ENCODE measurements at regions not wholly inside any gene's neighbourhood (a gene's known extent, or its start where the extent isn't known, plus 50 kb on each side); places are given as distances from the start of the nearest gene placed in this dataset.
"Not testable (repeated sequence)": the region's sequence is repeated elsewhere in the genome, so short reads cannot be mapped to it uniquely, and the experiment has no call there.

- no peak for DNase-seq
- no peak for TF ChIP-seq POLR2A (IDR thresholded peaks at IDR 0.05; ENCODE audit: low read length)
- TF ChIP-seq GATA1 (IDR thresholded peaks at IDR 0.05; ENCODE audit: low read depth, low read length): no peak
These were observed 320.2 kb downstream of the FAM170A start for GRCh38 chr5:119949426-119949999.

- no peak for DNase-seq
- TF ChIP-seq POLR2A (IDR thresholded peaks at IDR 0.05; ENCODE audit: low read length): no peak
- TF ChIP-seq GATA1 (IDR thresholded peaks at IDR 0.05; ENCODE audit: low read depth, low read length): no peak
These were observed 322.1 kb downstream of the FAM170A start for GRCh38 chr5:119951330-119951934.

GRCh38 chr5:119953474-119953873 lies 324.1 kb downstream of the FAM170A start:
- TF ChIP-seq GATA1 (IDR thresholded peaks at IDR 0.05; ENCODE audit: low read depth, low read length): no peak
- no peak for TF ChIP-seq POLR2A (IDR thresholded peaks at IDR 0.05; ENCODE audit: low read length)
- no peak for DNase-seq

- no peak for DNase-seq
- TF ChIP-seq POLR2A (IDR thresholded peaks at IDR 0.05; ENCODE audit: low read length) (no peak), GATA1 (IDR thresholded peaks at IDR 0.05; ENCODE audit: low read depth, low read length) (no peak)
These were observed 324.7 kb downstream of the FAM170A start for GRCh38 chr5:119954106-119954505.

GRCh38 chr5:119961993-119962392 lies 332.6 kb downstream of the FAM170A start:
- TF ChIP-seq GATA1 (IDR thresholded peaks at IDR 0.05; ENCODE audit: low read depth, low read length) (no peak), POLR2A (IDR thresholded peaks at IDR 0.05; ENCODE audit: low read length) (no peak)
- no peak for DNase-seq

- TF ChIP-seq GATA1 (IDR thresholded peaks at IDR 0.05; ENCODE audit: low read depth, low read length): no peak
- no peak for TF ChIP-seq POLR2A (IDR thresholded peaks at IDR 0.05; ENCODE audit: low read length)
- no peak for DNase-seq
These were observed 336.7 kb downstream of the FAM170A start for GRCh38 chr5:119966028-119966427.

- TF ChIP-seq GATA1 (IDR thresholded peaks at IDR 0.05; ENCODE audit: low read depth, low read length) (no peak), POLR2A (IDR thresholded peaks at IDR 0.05; ENCODE audit: low read length) (no peak)
- no peak for DNase-seq
These were observed 339.3 kb downstream of the FAM170A start for GRCh38 chr5:119968690-119969089.

GRCh38 chr5:119987077-119987476 lies 357.7 kb downstream of the FAM170A start:
- not testable (repeated sequence) for DNase-seq

- DNase-seq: no peak
- TF ChIP-seq GATA1 (IDR thresholded peaks at IDR 0.05; ENCODE audit: low read depth, low read length): no peak
These were observed 362.3 kb downstream of the FAM170A start for GRCh38 chr5:119991625-119992024.

GRCh38 chr5:119996128-119996527 lies 366.8 kb downstream of the FAM170A start:
- DNase-seq: no peak
- no peak for TF ChIP-seq GATA1 (IDR thresholded peaks at IDR 0.05; ENCODE audit: low read depth, low read length)
- TF ChIP-seq POLR2A (IDR thresholded peaks at IDR 0.05; ENCODE audit: low read length): no peak

GRCh38 chr5:120007598-120007997 lies 378.2 kb downstream of the FAM170A start:
- TF ChIP-seq GATA1 (IDR thresholded peaks at IDR 0.05; ENCODE audit: low read depth, low read length) (no peak), POLR2A (IDR thresholded peaks at IDR 0.05; ENCODE audit: low read length) (no peak)
- DNase-seq: no peak

GRCh38 chr5:120012431-120012830 lies 383.1 kb downstream of the FAM170A start:
- TF ChIP-seq GATA1 (IDR thresholded peaks at IDR 0.05; ENCODE audit: low read depth, low read length): no peak
- TF ChIP-seq POLR2A (IDR thresholded peaks at IDR 0.05; ENCODE audit: low read length): no peak
- DNase-seq: no peak

- no peak for TF ChIP-seq GATA1 (IDR thresholded peaks at IDR 0.05; ENCODE audit: low read depth, low read length)
- TF ChIP-seq POLR2A (IDR thresholded peaks at IDR 0.05; ENCODE audit: low read length): no peak
- DNase-seq: no peak
These were observed 385.2 kb downstream of the FAM170A start for GRCh38 chr5:120014535-120014934.

- TF ChIP-seq POLR2A (IDR thresholded peaks at IDR 0.05; ENCODE audit: low read length) (no peak), GATA1 (IDR thresholded peaks at IDR 0.05; ENCODE audit: low read depth, low read length) (no peak)
- no peak for DNase-seq
These were observed 387.5 kb downstream of the FAM170A start for GRCh38 chr5:120016717-120017382.

GRCh38 chr5:120017513-120017912 lies 388.2 kb downstream of the FAM170A start:
- no peak for DNase-seq

More at GRCh38 chr5:120017513-120017912, 388.2 kb downstream of the FAM170A start:
- no peak for TF ChIP-seq POLR2A (IDR thresholded peaks at IDR 0.05; ENCODE audit: low read length)
- no peak for TF ChIP-seq GATA1 (IDR thresholded peaks at IDR 0.05; ENCODE audit: low read depth, low read length)

All from erythroblast (primary cell).